B cell (primary cell): ENCODE measurements at regions not wholly inside any gene's neighbourhood (a gene's known extent, or its start where the extent isn't known, plus 50 kb on each side); places are given as distances from the start of the nearest gene placed in this dataset.

Experiments
- ATAC-seq: fragments of 200-7000 bp; cut with Tn5 transposase; one replicate; pipeline ENCODE4 v1.10.0; 2021; ENCODE audit warnings: low read depth, mild to moderate bottlenecking, moderate number of reproducible peaks, moderate library complexity
- CTCF ChIA-PET: fragments of 350-600 bp; sonication (Branson Sonifier 250); formaldehyde crosslinking; loops from one replicate; lab custom pipeline; 2021; ENCODE audit warnings: antibody characterized with exemption, inconsistent platforms; lab: Charles Lee
- POLR2A ChIA-PET: fragments of 350-600 bp; sonication (Branson Sonifier 250); formaldehyde crosslinking; loops from one replicate; lab custom pipeline; 2021; ENCODE audit warnings: antibody characterized with exemption; lab: Charles Lee
- DNase-seq: peaks from one replicate; pipeline ENCODE4 v3.0.0; 2013
- H2AFZ ChIP-seq: 2 replicates; pipeline ENCODE4 v1.6.1; 2012; ENCODE audit warnings: mild to moderate bottlenecking, low read depth, low read length; ENCODE audit not compliant: insufficient read depth, poor library complexity, severe bottlenecking
- H3K27ac ChIP-seq, 2 donors: 1 replicate in 1 of 2; 2 replicates in 1 of 2; pipeline ENCODE4 v1.5.1; 2012 to 2013; ENCODE audit warnings: low read length in 2 of 2, mild to moderate bottlenecking in 2 of 2, moderate library complexity in 1 of 2
- H3K27me3 ChIP-seq, 4 experiments: fragments of 200-600 bp in 1 of 4; sonication (generic) in 1 of 4; replicated peaks in 1 of 4; 1 replicate in 2 of 4; 2 replicates in 2 of 4; pipeline versions ENCODE4 v1.6.1 to v1.7.0; 2013 to 2016; ENCODE audit warnings: low read length in 3 of 4, mild to moderate bottlenecking in 2 of 4, mixed read lengths in 1 of 4, moderate library complexity in 1 of 4; ENCODE audit not compliant: insufficient read depth in 4 of 4, control insufficient read depth in 3 of 4; ENCODE audit errors: control extremely low read depth in 1 of 4
- H3K36me3 ChIP-seq, 2 experiments: replicated peaks in 1 of 2; 1 replicate in 1 of 2; 2 replicates in 1 of 2; pipeline versions ENCODE4 v1.6.1 to v1.7.1; 2013; ENCODE audit warnings: low read length in 1 of 2; ENCODE audit not compliant: insufficient read depth in 2 of 2, control insufficient read depth in 1 of 2; ENCODE audit errors: control extremely low read depth in 1 of 2, extremely low read depth in 1 of 2
- H3K4me1 ChIP-seq, 2 donors: fragments of 200-600 bp in 1 of 2; sonication (generic) in 1 of 2; 1 replicate in 1 of 2; 2 replicates in 1 of 2; pipeline versions ENCODE4 v1.5.1 to v1.6.1; 2013 to 2017; ENCODE audit warnings: low read length in 2 of 2; ENCODE audit not compliant: control insufficient read depth in 2 of 2, insufficient read depth in 2 of 2
- H3K4me2 ChIP-seq: replicated peaks from 2 replicates; pipeline ENCODE3; 2012; ENCODE audit warnings: mild to moderate bottlenecking, low read depth, low read length; ENCODE audit not compliant: poor library complexity, severe bottlenecking
- H3K4me3 ChIP-seq, 5 experiments: fragments of 200-600 bp in 1 of 5; sonication (generic) in 1 of 5; 1 replicate in 3 of 5; 2 replicates in 2 of 5; pipeline versions ENCODE4 v1.5.1 to v1.7.0; 2011 to 2016; ENCODE audit warnings: low read length in 4 of 5, mild to moderate bottlenecking in 4 of 5, low read depth in 2 of 5, control low read depth in 1 of 5, moderate library complexity in 1 of 5; ENCODE audit not compliant: insufficient read depth in 1 of 5; ENCODE audit errors: control extremely low read depth in 1 of 5, extremely low read depth in 1 of 5
- H3K79me2 ChIP-seq: fragments of 200-600 bp; sonication (generic); one replicate; pipeline ENCODE4 v1.6.0; 2016; ENCODE audit warnings: low read length; ENCODE audit not compliant: control insufficient read depth, insufficient read depth
- H3K9ac ChIP-seq: fragments of 200-600 bp; sonication (generic); 2 replicates; pipeline ENCODE4 v1.6.1; 2017; ENCODE audit warnings: mild to moderate bottlenecking, low read length, moderate library complexity
- H3K9me3 ChIP-seq, 3 donors: one replicate each; pipeline versions ENCODE4 v1.6.1 to v1.7.1; 2013; ENCODE audit warnings: low read length in 2 of 3; ENCODE audit not compliant: control insufficient read depth in 2 of 3, insufficient read depth in 1 of 3; ENCODE audit errors: control extremely low read depth in 1 of 3
- H4K20me1 ChIP-seq: 2 replicates; pipeline ENCODE4 v1.6.0; 2012; ENCODE audit warnings: mild to moderate bottlenecking, low read length; ENCODE audit not compliant: insufficient read depth, control insufficient read depth, poor library complexity, severe bottlenecking
- H3K27ac Mint-ChIP-seq: one replicate; pipeline ENCODE4 v1.8.0; 2021; ENCODE audit warnings: mixed read lengths
- H3K27me3 Mint-ChIP-seq: one replicate; pipeline ENCODE4 v1.8.0; 2021; ENCODE audit warnings: mixed read lengths
- H3K4me1 Mint-ChIP-seq: one replicate; pipeline ENCODE4 v1.8.0; 2021; ENCODE audit warnings: mixed read lengths
- H3K4me3 Mint-ChIP-seq: one replicate; pipeline ENCODE4 v1.8.0; 2021; ENCODE audit warnings: mixed read lengths
- H3K9me3 Mint-ChIP-seq: one replicate; pipeline ENCODE4 v1.8.0; 2022; ENCODE audit warnings: mixed read lengths; ENCODE audit not compliant: insufficient read depth
- EZH2 ChIP-seq: IDR thresholded peaks from 2 replicates; pipeline ENCODE4 v1.6.1; 2012; ENCODE audit warnings: borderline replicate concordance, low read depth, mild to moderate bottlenecking, moderate library complexity, low read length; ENCODE audit not compliant: insufficient read depth, poor library complexity, severe bottlenecking
- WGBS: methylation state at CpG from one replicate; pipeline ENCODE4 v1.1.5; 2013; ENCODE audit warnings: missing lambda C conversion rate; ENCODE audit not compliant: insufficient coverage; 5-methylcytosine and 5-hydroxymethylcytosine counted together
- intact Hi-C: fragments of 100-400 bp; cut with micrococcal nuclease; formaldehyde crosslinking; loops from one replicate; pipeline ENCODE4 v1.10.0; 2022
- TF ChIP-seq, protein P1 (sequence below): fragments of 200-600 bp; IDR thresholded peaks from one replicate; pipeline ENCODE4 v1.8.0; 2022; ENCODE audit warnings: antibody characterized with exemption, mild to moderate bottlenecking

DNA sequence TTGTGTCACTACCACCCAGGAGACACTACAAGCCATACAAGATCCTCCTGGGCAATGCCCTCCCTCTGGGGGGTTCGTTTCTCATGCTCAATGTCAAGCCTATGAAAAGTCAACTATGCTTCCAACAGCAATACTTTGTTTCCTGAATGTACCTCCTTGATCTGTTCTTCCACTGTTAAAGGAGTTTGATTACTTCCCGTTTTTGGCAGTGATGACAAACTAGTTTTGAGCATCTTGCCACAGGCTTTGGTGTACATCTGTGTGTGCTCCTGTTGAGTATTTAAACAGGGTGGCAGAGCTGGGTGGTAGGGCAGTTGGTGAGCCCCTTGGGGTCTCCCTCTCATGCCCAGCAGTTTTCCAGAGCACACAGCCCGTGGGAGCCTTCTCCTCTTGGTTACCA is 81.4 kb downstream of the IL12A start:
- Histone ChIP-seq H3K27me3 (no peaks in the 10 kb centered on the region), H3K27ac (no peak overlapping the region), H3K36me3 (no peaks in the 10 kb centered on the region), H3K9ac (no peak overlapping the region), H4K20me1 (no peaks in the 10 kb centered on the region), H3K79me2 (no peaks in the 10 kb centered on the region), H3K9me3 (no peaks in the 10 kb centered on the region), H3K4me2 (no peak overlapping the region), H3K4me3 (no peak overlapping the region), H3K4me1 (no peaks in the 10 kb centered on the region), H2AFZ (no peak overlapping the region)
- WGBS: 10% methylated on average over 1 of the region's 3 CpGs
- ATAC-seq (no peak), DNase-seq (no peak)
- ChIA-PET CTCF (no interaction called here), POLR2A (no interaction called here)
- intact Hi-C loops: no loop called here
- H3K27ac Mint-ChIP-seq: no peak overlapping the region
- no peak overlapping the region for H3K4me3 Mint-ChIP-seq
- TF ChIP-seq EZH2: no peak
- TF ChIP-seq, protein P1, sequence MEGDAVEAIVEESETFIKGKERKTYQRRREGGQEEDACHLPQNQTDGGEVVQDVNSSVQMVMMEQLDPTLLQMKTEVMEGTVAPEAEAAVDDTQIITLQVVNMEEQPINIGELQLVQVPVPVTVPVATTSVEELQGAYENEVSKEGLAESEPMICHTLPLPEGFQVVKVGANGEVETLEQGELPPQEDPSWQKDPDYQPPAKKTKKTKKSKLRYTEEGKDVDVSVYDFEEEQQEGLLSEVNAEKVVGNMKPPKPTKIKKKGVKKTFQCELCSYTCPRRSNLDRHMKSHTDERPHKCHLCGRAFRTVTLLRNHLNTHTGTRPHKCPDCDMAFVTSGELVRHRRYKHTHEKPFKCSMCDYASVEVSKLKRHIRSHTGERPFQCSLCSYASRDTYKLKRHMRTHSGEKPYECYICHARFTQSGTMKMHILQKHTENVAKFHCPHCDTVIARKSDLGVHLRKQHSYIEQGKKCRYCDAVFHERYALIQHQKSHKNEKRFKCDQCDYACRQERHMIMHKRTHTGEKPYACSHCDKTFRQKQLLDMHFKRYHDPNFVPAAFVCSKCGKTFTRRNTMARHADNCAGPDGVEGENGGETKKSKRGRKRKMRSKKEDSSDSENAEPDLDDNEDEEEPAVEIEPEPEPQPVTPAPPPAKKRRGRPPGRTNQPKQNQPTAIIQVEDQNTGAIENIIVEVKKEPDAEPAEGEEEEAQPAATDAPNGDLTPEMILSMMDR: no peak
- H3K27me3 Mint-ChIP-seq: no peaks in the 10 kb centered on the region
- no peaks in the 10 kb centered on the region for H3K4me1 Mint-ChIP-seq
- no peaks in the 10 kb centered on the region for H3K9me3 Mint-ChIP-seq

DNA sequence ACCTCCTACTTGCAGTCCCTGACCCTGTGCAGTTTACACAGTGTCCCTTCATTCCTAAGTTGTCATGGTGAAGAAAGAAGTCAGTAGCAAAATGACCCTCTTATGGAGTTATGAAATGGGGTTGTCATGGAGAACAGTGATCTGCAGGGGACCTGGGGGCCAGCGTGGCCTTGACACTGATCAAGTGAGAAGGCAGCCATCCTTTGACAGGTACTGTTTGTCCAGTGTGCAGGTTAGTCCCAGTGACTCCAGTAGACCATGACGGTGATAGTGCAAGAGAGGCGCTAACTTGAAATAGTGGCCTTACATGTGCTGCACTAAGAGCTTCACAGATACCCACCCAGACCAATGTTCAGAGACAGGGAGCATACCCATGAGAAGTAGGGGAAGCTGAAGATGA is 87.9 kb downstream of the IL12A start:
- intact Hi-C loops: no loop called here
- no peak overlapping the region for H3K4me2 ChIP-seq
- no peaks in the 10 kb centered on the region for H3K27me3 ChIP-seq
- no peaks in the 10 kb centered on the region for H3K36me3 ChIP-seq
- H3K4me3 ChIP-seq: no peak overlapping the region
- no peak overlapping the region for H2AFZ ChIP-seq
- H3K4me3 Mint-ChIP-seq: no peak overlapping the region
- H3K27ac ChIP-seq: no peak overlapping the region
- no peaks in the 10 kb centered on the region for H3K9me3 Mint-ChIP-seq
- no peaks in the 10 kb centered on the region for H3K79me2 ChIP-seq
- ATAC-seq (no peak), DNase-seq (no peak)
- CTCF ChIA-PET: interaction anchor here (1.5 kb wide), 1 partner anchor 10 kb away, joined by 3 read pairs; no protein-coding TSS in a partner anchor
- no peak overlapping the region for H3K27ac Mint-ChIP-seq
- H3K4me1 ChIP-seq: no peaks in the 10 kb centered on the region
- POLR2A ChIA-PET: no interaction called here
- 98% methylated on average over 3 of the region's 3 CpGs for WGBS
- no peak overlapping the region for H3K9ac ChIP-seq
- TF ChIP-seq EZH2: no peak
- TF ChIP-seq, protein P1: no peak
- H3K9me3 ChIP-seq: peaks cover 0 to 2% (median 0%) of the 10 kb centered on the region in 3 donors
- H4K20me1 ChIP-seq: no peaks in the 10 kb centered on the region
- no peaks in the 10 kb centered on the region for H3K27me3 Mint-ChIP-seq
- no peaks in the 10 kb centered on the region for H3K4me1 Mint-ChIP-seq
